GM18870 (cell line): ENCODE measurements at regions not wholly inside any gene's neighbourhood (a gene's known extent, or its start where the extent isn't known, plus 50 kb on each side); places are given as distances from the start of the nearest gene placed in this dataset.

Experiments
- ATAC-seq: cut with Tn5 transposase; IDR thresholded peaks from one replicate; pipeline ENCODE4 v1.9.1; 2021; ENCODE audit warnings: moderate library complexity; ENCODE audit not compliant: unreplicated experiment

- ATAC-seq = no peak
These were observed 107.8 kb upstream of the ESR1 start for GRCh38 chr6:151699719-151700118.

- peak; percentile 88 for ATAC-seq
These were observed 105.4 kb upstream of the ESR1 start for GRCh38 chr6:151701911-151702562.

GRCh38 chr6:151702851-151703658, 104.4 kb upstream of the ESR1 start:
- peak; percentile 64 for ATAC-seq

- ATAC-seq = no peak
These were observed 103.1 kb upstream of the ESR1 start for GRCh38 chr6:151704383-151704782.

GRCh38 chr6:151705993-151706733, 101.3 kb upstream of the ESR1 start:
- no peak for ATAC-seq

- ATAC-seq = no peak
These were observed 98.2 kb upstream of the ESR1 start for GRCh38 chr6:151709329-151709728.

- ATAC-seq = no peak
These were observed 91.0 kb upstream of the ESR1 start for GRCh38 chr6:151716526-151716932.

- no peak for ATAC-seq
These were observed 88.4 kb upstream of the ESR1 start for GRCh38 chr6:151719070-151719469.

GRCh38 chr6:151721146-151721545, 86.3 kb upstream of the ESR1 start:
- ATAC-seq = no peak

- no peak for ATAC-seq
These were observed 85.8 kb upstream of the ESR1 start for GRCh38 chr6:151721671-151722070.

GRCh38 chr6:151722342-151722741, 85.1 kb upstream of the ESR1 start:
- no peak for ATAC-seq

GRCh38 chr6:151723152-151723551, 84.3 kb upstream of the ESR1 start:
- peak; percentile 74 for ATAC-seq

GRCh38 chr6:151729829-151730495, 77.5 kb upstream of the ESR1 start:
- ATAC-seq = no peak

GRCh38 chr6:151730496-151730870, 77.0 kb upstream of the ESR1 start:
- ATAC-seq = no peak

- ATAC-seq = no peak
These were observed 76.2 kb upstream of the ESR1 start for GRCh38 chr6:151731313-151731712.

GRCh38 chr6:151733680-151734320, 73.7 kb upstream of the ESR1 start:
- ATAC-seq = no peak

GRCh38 chr6:151738267-151738666, 69.2 kb upstream of the ESR1 start:
- no peak for ATAC-seq

GRCh38 chr6:151738960-151739359, 68.5 kb upstream of the ESR1 start:
- no peak for ATAC-seq

- no peak for ATAC-seq
These were observed 66.7 kb upstream of the ESR1 start for GRCh38 chr6:151740820-151741219.

GRCh38 chr6:151747896-151748295, 59.6 kb upstream of the ESR1 start:
- no peak for ATAC-seq

- ATAC-seq = no peak
These were observed 58.1 kb upstream of the ESR1 start for GRCh38 chr6:151749341-151749740.
